ENCODE measurements at regions not wholly inside any gene's neighbourhood (a gene's known extent, or its start where the extent isn't known, plus 50 kb on each side); places are given as distances from the start of the nearest gene placed in this dataset.

GRCh38 chr6:113011389-113011788 is 664.3 kb downstream of the RFPL4B start:
- TF ChIP-seq EZH2 (optimal IDR thresholded peaks at IDR 0.05; ENCODE audit: low read depth, low read length) (no peak), CTCF (IDR thresholded peaks at IDR 0.05; ENCODE audit: low read length) (no peak), EZH2phosphoT487 (IDR thresholded peaks at IDR 0.05; ENCODE audit: low read length) (no peak)

All from MM.1S (cell line).